HEK293 (cell line): ENCODE measurements at regions not wholly inside any gene's neighbourhood (a gene's known extent, or its start where the extent isn't known, plus 50 kb on each side); places are given as distances from the start of the nearest gene placed in this dataset.

Experiments used
- CTCF ChIA-PET: fragments of 350-600 bp; formaldehyde crosslinking; extraction: SDS; loops from one replicate; lab custom pipeline; 2021; ENCODE audit warnings: antibody characterized with exemption; lab: Yijun Ruan, JAX
- POLR2A ChIA-PET: fragments of 300-600 bp; formaldehyde crosslinking; extraction: SDS; loops from one replicate; lab custom pipeline; 2020; ENCODE audit warnings: antibody characterized with exemption, inconsistent platforms; lab: Yijun Ruan, JAX
- H3K27ac ChIP-seq: fragments of 200-500 bp; sonication (Bioruptor generic); 2 replicates; pipeline ENCODE4 v1.5.1; 2014; ENCODE audit warnings: low read depth, low read length, control low read depth, inconsistent platforms; ENCODE audit errors: extremely low read depth
- H3K36me3 ChIP-seq, 2 experiments: fragments of 200-500 bp in 1 of 2; sonication (Bioruptor generic) in 1 of 2; 1 replicate in 1 of 2; 2 replicates in 1 of 2; pipeline ENCODE4 v1.5.1; 2014 to 2017; ENCODE audit warnings: inconsistent platforms in 2 of 2, low read length in 2 of 2; ENCODE audit not compliant: control insufficient read depth in 2 of 2, insufficient read depth in 1 of 2
- H3K4me1 ChIP-seq: fragments of 200-500 bp; sonication (Bioruptor generic); 2 replicates; pipeline ENCODE4 v1.5.1; 2014; ENCODE audit warnings: mild to moderate bottlenecking, low read length, inconsistent platforms; ENCODE audit not compliant: control insufficient read depth, insufficient read depth
- H3K4me3 ChIP-seq: 2 replicates; pipeline ENCODE4 v1.5.1; 2011; ENCODE audit warnings: low read depth, mild to moderate bottlenecking, control low read depth, low read length, moderate library complexity
- H3K9me3 ChIP-seq: fragments of 200-500 bp; sonication (Bioruptor generic); 2 replicates; pipeline ENCODE4 v1.5.1; 2014; ENCODE audit warnings: low read depth, low read length, inconsistent platforms; ENCODE audit not compliant: control insufficient read depth, insufficient read depth
- GLIS1 ChIP-seq: fragments of 450-650 bp; formaldehyde crosslinking; IDR thresholded peaks from 2 replicates; pipeline ENCODE4 v1.5.1; 2016; ENCODE audit warnings: missing biosample characterization, missing genetic modification characterization
- HOXA7 ChIP-seq: sonication (generic); formaldehyde crosslinking; IDR thresholded peaks from 2 replicates; pipeline ENCODE4 v1.8.1; 2022; ENCODE audit warnings: missing genetic modification reagents, borderline replicate concordance
- MZF1 ChIP-seq: fragments of 450-650 bp; formaldehyde crosslinking; IDR thresholded peaks from 2 replicates; pipeline ENCODE4 v1.5.1; 2017; ENCODE audit warnings: missing biosample characterization, missing genetic modification characterization, borderline replicate concordance
- RBAK ChIP-seq: fragments of 450-650 bp; formaldehyde crosslinking; IDR thresholded peaks from 2 replicates; pipeline ENCODE4 v1.5.1; 2016; ENCODE audit warnings: missing biosample characterization, missing genetic modification characterization
- REPIN1 ChIP-seq: fragments of 450-650 bp; formaldehyde crosslinking; IDR thresholded peaks from 2 replicates; pipeline ENCODE4 v1.5.1; 2017; ENCODE audit warnings: missing biosample characterization, missing genetic modification characterization, low read depth
- SETDB1 ChIP-seq: IDR thresholded peaks from one replicate; pipeline ENCODE4 v1.6.1; 2017; ENCODE audit warnings: mild to moderate bottlenecking, low read length, moderate library complexity, mixed read lengths; ENCODE audit not compliant: insufficient read length
- SP2 ChIP-seq: fragments of 450-650 bp; formaldehyde crosslinking; IDR thresholded peaks from 2 replicates; pipeline ENCODE4 v1.5.1; 2016; ENCODE audit warnings: missing biosample characterization, missing genetic modification characterization
- ZBTB48 ChIP-seq: fragments of 450-650 bp; formaldehyde crosslinking; IDR thresholded peaks from 2 replicates; pipeline ENCODE4 v1.5.1; 2016; ENCODE audit warnings: missing biosample characterization, missing genetic modification characterization
- ZEB2 ChIP-seq: fragments of 450-650 bp; formaldehyde crosslinking; IDR thresholded peaks from 2 replicates; pipeline ENCODE4 v1.5.1; 2016; ENCODE audit warnings: missing biosample characterization, missing genetic modification characterization
- ZNF174 ChIP-seq: fragments of 450-650 bp; formaldehyde crosslinking; IDR thresholded peaks from 2 replicates; pipeline ENCODE4 v1.5.0; 2017; ENCODE audit warnings: missing biosample characterization, mild to moderate bottlenecking, missing genetic modification characterization
- ZNF211 ChIP-seq: fragments of 450-650 bp; formaldehyde crosslinking; IDR thresholded peaks from 2 replicates; pipeline ENCODE4 v1.5.1; 2016; ENCODE audit warnings: low read depth, missing biosample characterization, missing genetic modification characterization
- ZNF239 ChIP-seq: fragments of 450-650 bp; formaldehyde crosslinking; IDR thresholded peaks from 2 replicates; pipeline ENCODE4 v1.5.1; 2016; ENCODE audit warnings: missing biosample characterization, missing genetic modification characterization
- ZNF248 ChIP-seq: fragments of 450-650 bp; formaldehyde crosslinking; IDR thresholded peaks from 2 replicates; pipeline ENCODE4 v1.5.1; 2017; ENCODE audit warnings: missing biosample characterization, missing genetic modification characterization
- ZNF26 ChIP-seq: fragments of 450-650 bp; formaldehyde crosslinking; IDR thresholded peaks from 2 replicates; pipeline ENCODE4 v1.5.1; 2016; ENCODE audit warnings: missing biosample characterization, missing genetic modification characterization
- ZNF266 ChIP-seq: fragments of 450-650 bp; formaldehyde crosslinking; IDR thresholded peaks from 2 replicates; pipeline ENCODE4 v1.5.1; 2016; ENCODE audit warnings: missing biosample characterization, missing genetic modification characterization, low read depth
- ZNF280C ChIP-seq: fragments of 450-650 bp; formaldehyde crosslinking; IDR thresholded peaks from 2 replicates; pipeline ENCODE4 v1.5.1; 2016; ENCODE audit warnings: missing biosample characterization, missing genetic modification characterization
- ZNF324 ChIP-seq: fragments of 450-650 bp; formaldehyde crosslinking; IDR thresholded peaks from 2 replicates; pipeline ENCODE4 v1.5.1; 2016; ENCODE audit warnings: missing biosample characterization, missing genetic modification characterization
- ZNF37A ChIP-seq: fragments of 450-650 bp; IDR thresholded peaks from 2 replicates; pipeline ENCODE4 v1.5.1; 2018; ENCODE audit warnings: missing biosample characterization, missing genetic modification characterization
- ZNF449 ChIP-seq: fragments of 450-650 bp; formaldehyde crosslinking; IDR thresholded peaks from 2 replicates; pipeline ENCODE4 v1.5.1; 2017; ENCODE audit warnings: missing biosample characterization, mild to moderate bottlenecking, missing genetic modification characterization, moderate library complexity
- ZNF510 ChIP-seq: fragments of 450-650 bp; formaldehyde crosslinking; IDR thresholded peaks from 2 replicates; pipeline ENCODE4 v1.5.1; 2018; ENCODE audit warnings: mild to moderate bottlenecking, missing genetic modification characterization, missing biosample characterization; ENCODE audit not compliant: insufficient replicate concordance
- ZNF514 ChIP-seq: fragments of 450-650 bp; formaldehyde crosslinking; IDR thresholded peaks from 2 replicates; pipeline ENCODE4 v1.5.1; 2016; ENCODE audit warnings: missing biosample characterization, missing genetic modification characterization
- ZNF529 ChIP-seq: fragments of 450-650 bp; formaldehyde crosslinking; IDR thresholded peaks from 2 replicates; pipeline ENCODE4 v1.5.1; 2017; ENCODE audit warnings: missing genetic modification characterization, missing biosample characterization; ENCODE audit not compliant: insufficient replicate concordance
- ZNF560 ChIP-seq: fragments of 450-650 bp; formaldehyde crosslinking; IDR thresholded peaks from 2 replicates; pipeline ENCODE4 v1.5.1; 2017; ENCODE audit warnings: missing biosample characterization, missing genetic modification characterization, borderline replicate concordance
- ZNF596 ChIP-seq: fragments of 450-650 bp; IDR thresholded peaks from 2 replicates; pipeline ENCODE4 v1.5.0; 2018; ENCODE audit warnings: missing biosample characterization, mild to moderate bottlenecking, missing genetic modification characterization, moderate library complexity
- ZNF600 ChIP-seq: fragments of 450-650 bp; formaldehyde crosslinking; IDR thresholded peaks from 2 replicates; pipeline ENCODE4 v1.5.1; 2016; ENCODE audit warnings: missing biosample characterization, missing genetic modification characterization
- ZNF654 ChIP-seq: fragments of 450-650 bp; formaldehyde crosslinking; IDR thresholded peaks from 2 replicates; pipeline ENCODE4 v1.5.1; 2016; ENCODE audit warnings: low read depth, missing biosample characterization, missing genetic modification characterization
- ZNF747 ChIP-seq: fragments of 450-650 bp; formaldehyde crosslinking; IDR thresholded peaks from 2 replicates; pipeline ENCODE4 v1.5.1; 2016; ENCODE audit warnings: missing biosample characterization, missing genetic modification characterization
- ZNF776 ChIP-seq: fragments of 450-650 bp; formaldehyde crosslinking; IDR thresholded peaks from 2 replicates; pipeline ENCODE4 v1.5.0; 2017; ENCODE audit warnings: missing biosample characterization, missing genetic modification characterization, borderline replicate concordance
- ZNF777 ChIP-seq: fragments of 450-650 bp; formaldehyde crosslinking; IDR thresholded peaks from 2 replicates; pipeline ENCODE4 v1.5.1; 2017; ENCODE audit warnings: missing biosample characterization, missing genetic modification characterization, borderline replicate concordance
- ZNF791 ChIP-seq: fragments of 450-650 bp; formaldehyde crosslinking; IDR thresholded peaks from 2 replicates; pipeline ENCODE4 v1.5.1; 2016; ENCODE audit warnings: missing biosample characterization, missing genetic modification characterization
- ZNF830 ChIP-seq: fragments of 450-650 bp; IDR thresholded peaks from 2 replicates; pipeline ENCODE4 v1.5.0; 2018; ENCODE audit warnings: missing biosample characterization, missing genetic modification characterization, low read depth, mild to moderate bottlenecking, moderate library complexity
- ZNF843 ChIP-seq: fragments of 450-650 bp; formaldehyde crosslinking; IDR thresholded peaks from 2 replicates; pipeline ENCODE4 v1.5.1; 2016; ENCODE audit warnings: missing biosample characterization, missing genetic modification characterization
- ZSCAN5A ChIP-seq: fragments of 450-650 bp; formaldehyde crosslinking; IDR thresholded peaks from 2 replicates; pipeline ENCODE4 v1.5.1; 2016; ENCODE audit warnings: missing biosample characterization, missing genetic modification characterization

GRCh38 chr7:79749856-79750255, 296.4 kb upstream of the MAGI2 start:
- no peaks in the 10 kb centered on the region for H3K36me3 ChIP-seq
- ChIA-PET CTCF (no interaction called here), POLR2A (no interaction called here)
- H3K4me1 ChIP-seq, result no peaks in the 10 kb centered on the region
- no peak overlapping the region for H3K27ac ChIP-seq
- TF ChIP-seq SETDB1, result no peak
- TF ChIP-seq ZNF211, result no peak
- TF ChIP-seq ZEB2 (tag by site-specific recombination), result no peak
- TF ChIP-seq REPIN1 (tag by site-specific recombination), result no peak
- TF ChIP-seq ZNF560 (tag by site-specific recombination), result no peak
- TF ChIP-seq ZNF596 (tag by site-specific recombination), result no peak
- TF ChIP-seq ZNF239 (tag by site-specific recombination), result no peak
- no peak for TF ChIP-seq ZNF510
- TF ChIP-seq RBAK (tag by site-specific recombination), result no peak
- no peak for TF ChIP-seq ZNF747 (tag by site-specific recombination)
- TF ChIP-seq GLIS1 (tag by site-specific recombination), result no peak
- no peak for TF ChIP-seq ZNF37A
- TF ChIP-seq ZNF830 (tag by site-specific recombination), result no peak
- no peak for TF ChIP-seq ZNF529
- no peak for TF ChIP-seq ZNF514
- TF ChIP-seq ZNF776 (tag by site-specific recombination), result no peak
- TF ChIP-seq ZBTB48 (tag by site-specific recombination), result no peak
- no peak for TF ChIP-seq ZNF26 (tag by site-specific recombination)
- no peak for TF ChIP-seq ZNF600 (tag by site-specific recombination)
- TF ChIP-seq MZF1 (tag by site-specific recombination), result no peak
- no peaks in the 10 kb centered on the region for H3K9me3 ChIP-seq
- H3K4me3 ChIP-seq, result no peak overlapping the region

- ChIA-PET POLR2A (interaction anchor here (0.8 kb wide), 1 partner anchor 288 kb away, joined by 3 read pairs; the partner anchor contains the start of gene MAGI2), CTCF (interaction anchor here (0.6 to 2.3 kb wide), 10 partner anchors 9 to 474 kb away, joined by 3 to 18 read pairs (median 4); no protein-coding TSS in a partner anchor)
- no peak overlapping the region for H3K4me3 ChIP-seq
- H3K36me3 ChIP-seq, result no peaks in the 10 kb centered on the region
- no peaks in the 10 kb centered on the region for H3K9me3 ChIP-seq
- H3K4me1 ChIP-seq, result no peaks in the 10 kb centered on the region; the same call in 1 of the 2 replicates
- H3K27ac ChIP-seq, result no peak overlapping the region
- no peak for TF ChIP-seq ZNF791 (tag by site-specific recombination)
- no peak for TF ChIP-seq ZNF777 (tag by site-specific recombination)
- TF ChIP-seq ZSCAN5A (tag by site-specific recombination), result no peak
- TF ChIP-seq ZNF654 (tag by site-specific recombination), result no peak
- TF ChIP-seq ZNF843 (tag by site-specific recombination), result no peak
- no peak for TF ChIP-seq ZNF211
- TF ChIP-seq ZNF266 (tag by site-specific recombination), result no peak
- TF ChIP-seq ZNF248, result no peak
- no peak for TF ChIP-seq ZNF324
- TF ChIP-seq SP2, result no peak
- TF ChIP-seq ZNF449 (tag by site-specific recombination), result no peak
- TF ChIP-seq ZNF174 (tag by site-specific recombination), result no peak
- TF ChIP-seq ZNF280C (tag by site-specific recombination), result no peak
- no peak for TF ChIP-seq HOXA7 (CRISPR knock-in tag)
Measured at GRCh38 chr7:79741684-79742083, 288.2 kb upstream of the MAGI2 start.
